NB4 (cell line): ENCODE measurements at regions not wholly inside any gene's neighbourhood (a gene's known extent, or its start where the extent isn't known, plus 50 kb on each side); places are given as distances from the start of the nearest gene placed in this dataset.

Experiments
- DNase-seq: peaks from one replicate; pipeline ENCODE4 v3.0.0; 2010; ENCODE audit warnings: low read depth
- H3K4me3 ChIP-seq: one replicate; pipeline ENCODE4 v1.5.1; 2011; ENCODE audit warnings: mild to moderate bottlenecking, low read depth, low read length, moderate library complexity
- MYC ChIP-seq: IDR thresholded peaks from 2 replicates; pipeline ENCODE4 v1.6.1; 2011; ENCODE audit warnings: low read depth, low read length
- POLR2A ChIP-seq: IDR thresholded peaks from 2 replicates; pipeline ENCODE4 v1.6.1; 2011; ENCODE audit warnings: mild to moderate bottlenecking; ENCODE audit not compliant: insufficient read length; ENCODE audit errors: extremely low read depth
- TF ChIP-seq, protein P1 (sequence below): IDR thresholded peaks from one replicate; pipeline ENCODE4 v1.5.1; 2012; ENCODE audit warnings: low read depth, low read length
- TF ChIP-seq, protein P2 (sequence below): IDR thresholded peaks from 2 replicates; pipeline ENCODE4 v1.6.1; 2011; ENCODE audit warnings: low read depth, low read length

DNA sequence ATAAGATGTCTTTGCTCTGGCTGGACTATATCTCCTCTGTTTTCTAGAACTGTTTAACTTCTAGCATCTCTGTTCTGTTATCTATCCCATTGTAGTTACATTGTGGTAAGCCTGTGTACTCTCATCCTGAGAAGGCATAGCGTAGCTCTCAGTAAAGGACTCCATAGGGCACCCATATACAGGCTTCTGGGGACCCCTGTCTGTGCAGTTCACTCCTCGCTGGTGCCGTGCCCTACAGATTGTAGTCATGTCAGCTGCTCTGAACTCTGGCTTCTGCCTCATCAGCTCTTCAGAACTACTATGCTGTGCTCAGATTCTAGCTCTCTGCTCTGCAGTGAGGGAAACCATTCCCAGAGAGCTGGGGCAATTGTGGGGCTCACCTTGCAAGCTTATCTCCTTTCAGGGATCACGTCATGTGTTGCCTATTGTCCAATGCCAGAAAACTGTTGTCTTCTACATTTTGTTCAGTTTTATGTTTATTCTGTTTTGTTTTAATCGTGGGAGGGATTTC lies 181.3 kb upstream of the USP24 start:
- DNase-seq: no peak
- TF ChIP-seq MYC: no peak
- TF ChIP-seq, protein P1, sequence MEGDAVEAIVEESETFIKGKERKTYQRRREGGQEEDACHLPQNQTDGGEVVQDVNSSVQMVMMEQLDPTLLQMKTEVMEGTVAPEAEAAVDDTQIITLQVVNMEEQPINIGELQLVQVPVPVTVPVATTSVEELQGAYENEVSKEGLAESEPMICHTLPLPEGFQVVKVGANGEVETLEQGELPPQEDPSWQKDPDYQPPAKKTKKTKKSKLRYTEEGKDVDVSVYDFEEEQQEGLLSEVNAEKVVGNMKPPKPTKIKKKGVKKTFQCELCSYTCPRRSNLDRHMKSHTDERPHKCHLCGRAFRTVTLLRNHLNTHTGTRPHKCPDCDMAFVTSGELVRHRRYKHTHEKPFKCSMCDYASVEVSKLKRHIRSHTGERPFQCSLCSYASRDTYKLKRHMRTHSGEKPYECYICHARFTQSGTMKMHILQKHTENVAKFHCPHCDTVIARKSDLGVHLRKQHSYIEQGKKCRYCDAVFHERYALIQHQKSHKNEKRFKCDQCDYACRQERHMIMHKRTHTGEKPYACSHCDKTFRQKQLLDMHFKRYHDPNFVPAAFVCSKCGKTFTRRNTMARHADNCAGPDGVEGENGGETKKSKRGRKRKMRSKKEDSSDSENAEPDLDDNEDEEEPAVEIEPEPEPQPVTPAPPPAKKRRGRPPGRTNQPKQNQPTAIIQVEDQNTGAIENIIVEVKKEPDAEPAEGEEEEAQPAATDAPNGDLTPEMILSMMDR: no peak
- TF ChIP-seq, protein P2, sequence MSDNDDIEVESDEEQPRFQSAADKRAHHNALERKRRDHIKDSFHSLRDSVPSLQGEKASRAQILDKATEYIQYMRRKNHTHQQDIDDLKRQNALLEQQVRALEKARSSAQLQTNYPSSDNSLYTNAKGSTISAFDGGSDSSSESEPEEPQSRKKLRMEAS: no peak
- TF ChIP-seq POLR2A: no peak
- H3K4me3 ChIP-seq: no peak overlapping the region

DNA sequence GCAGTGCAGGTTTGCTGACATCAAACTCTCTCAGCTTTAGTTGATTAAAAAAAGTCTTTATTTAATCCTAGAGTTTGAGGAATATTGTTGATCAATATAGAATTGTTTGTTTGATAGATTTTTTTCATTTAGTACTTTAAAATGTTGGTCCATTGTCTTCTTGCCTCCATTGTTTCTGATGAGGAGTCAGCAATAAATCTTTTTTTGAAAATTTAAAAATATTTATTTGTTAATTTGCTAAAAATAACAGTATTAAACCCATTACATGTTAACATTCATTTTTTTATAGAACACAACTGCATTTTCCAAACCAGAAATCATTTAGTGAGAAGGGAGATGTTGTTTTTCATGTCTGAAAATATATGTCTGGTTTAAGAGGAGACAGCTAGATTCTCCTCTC lies 173.8 kb upstream of the USP24 start:
- no peak for DNase-seq

DNA sequence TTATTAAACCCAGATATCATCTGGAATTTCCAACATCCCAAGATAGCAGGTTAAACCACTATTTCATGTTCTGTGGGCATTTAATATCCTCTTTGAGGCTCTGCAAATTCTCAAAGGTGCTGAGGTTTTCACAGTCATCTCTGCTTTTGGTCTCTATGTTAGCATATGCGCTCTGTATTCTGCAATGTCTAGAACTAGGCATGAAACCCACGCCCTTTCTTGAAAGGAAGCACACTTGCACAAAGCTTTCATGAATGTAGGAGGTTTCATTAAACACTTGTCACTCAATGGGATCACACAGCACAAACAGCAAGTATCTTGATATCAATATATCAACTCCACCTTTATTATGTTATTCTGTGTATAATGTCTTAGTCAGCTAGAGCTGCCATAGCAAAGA lies 172.0 kb upstream of the USP24 start:
- TF ChIP-seq POLR2A (no peak), MYC (no peak)
- TF ChIP-seq, protein P1: no peak
- no peak for DNase-seq
- no peak overlapping the region for H3K4me3 ChIP-seq

More for the DNA sequence above, 173.8 kb upstream of the USP24 start:
- no peak overlapping the region for H3K4me3 ChIP-seq
- no peak for TF ChIP-seq MYC
- TF ChIP-seq, protein P1: no peak
- TF ChIP-seq, protein P2: no peak
- TF ChIP-seq POLR2A: no peak

DNA sequence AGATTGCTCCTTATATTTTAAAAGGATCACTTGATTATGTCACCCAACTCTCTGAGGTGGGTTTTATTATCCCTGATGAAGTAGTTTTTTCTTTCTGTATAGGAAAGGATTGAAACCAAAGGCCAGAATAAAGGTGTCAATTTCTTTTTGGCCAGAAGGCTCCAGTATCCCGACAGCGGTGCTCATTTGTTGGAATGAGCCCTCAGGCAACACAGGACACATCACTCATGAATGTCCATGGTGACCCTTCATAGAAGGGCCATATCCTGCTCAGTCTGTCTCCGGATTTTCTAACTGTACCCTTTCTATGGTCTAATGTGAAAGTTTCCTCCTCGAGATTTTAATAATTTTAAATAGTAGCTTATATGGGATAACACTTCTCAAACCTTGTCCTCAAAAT lies 171.3 kb upstream of the USP24 start:
- no peak for DNase-seq
- no peak overlapping the region for H3K4me3 ChIP-seq
- TF ChIP-seq, protein P1: no peak
- TF ChIP-seq MYC: no peak

DNA sequence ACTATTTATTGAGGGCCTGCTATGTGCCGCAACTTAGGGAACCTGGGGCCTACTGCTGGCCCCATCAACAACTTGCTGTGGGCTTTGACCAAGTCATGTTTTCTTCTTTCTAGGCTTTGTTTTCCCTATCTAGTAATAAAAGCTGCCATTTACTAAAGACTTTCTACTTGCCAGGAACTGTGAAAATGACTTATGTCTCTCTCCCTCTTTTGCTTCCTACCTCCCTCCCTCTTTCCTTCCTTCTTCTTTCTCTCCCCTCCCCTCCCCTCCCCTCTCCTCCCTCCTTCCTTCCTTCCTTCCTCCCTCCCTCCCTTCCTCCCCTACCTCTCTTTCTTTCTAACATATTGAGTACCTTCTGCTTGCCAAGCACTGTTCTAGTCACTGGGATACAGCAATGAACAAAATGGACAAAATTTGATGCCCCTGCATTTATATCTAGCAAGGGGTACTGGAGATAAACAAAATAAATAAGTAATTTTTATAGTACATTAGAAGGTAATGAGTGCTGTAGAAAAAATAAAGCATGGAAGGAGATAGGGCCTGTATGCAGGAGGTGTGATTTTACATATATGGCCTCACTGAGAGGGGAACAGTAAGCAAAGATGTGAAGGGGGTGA lies 170.3 kb upstream of the USP24 start:
- DNase-seq: no peak
- H3K4me3 ChIP-seq: no peak overlapping the region
- TF ChIP-seq, protein P2: no peak
- TF ChIP-seq, protein P1: no peak
- TF ChIP-seq POLR2A (no peak), MYC (no peak)

DNA sequence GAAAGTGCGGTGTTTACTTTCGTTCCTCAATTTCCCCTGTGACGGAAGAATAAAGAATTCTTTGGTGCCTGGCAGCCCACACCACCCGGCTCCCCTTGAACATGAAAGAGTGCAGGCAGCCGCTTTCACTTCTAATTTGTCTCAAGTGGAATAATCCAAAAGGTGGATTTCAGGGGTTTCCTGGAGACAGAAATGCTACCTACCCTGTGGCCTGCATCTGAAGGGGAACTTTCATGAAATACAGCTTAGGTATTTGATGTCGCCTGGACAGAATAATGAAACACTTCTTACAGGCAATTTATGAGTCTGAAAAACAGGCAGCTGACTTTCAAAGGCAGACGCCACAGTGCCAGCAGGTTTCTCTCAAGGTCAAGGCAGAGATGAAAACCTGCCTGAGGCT lies 169.5 kb upstream of the USP24 start:
- TF ChIP-seq, protein P1: no peak
- TF ChIP-seq MYC (no peak), POLR2A (no peak)
- TF ChIP-seq, protein P2: no peak
- H3K4me3 ChIP-seq: no peak overlapping the region
- DNase-seq: no peak
